ENCODE measurements at regions not wholly inside any gene's neighbourhood (a gene's known extent, or its start where the extent isn't known, plus 50 kb on each side); places are given as distances from the start of the nearest gene placed in this dataset.

GRCh38 chr20:57913156-57913930 lies 203.5 kb upstream of the PMEPA1 start:
- Mint-ChIP-seq H3K9me3 (peaks cover 5% of the 10 kb centered on the region), H3K4me1 (peaks cover 32% of the 10 kb centered on the region), H3K27me3 (ENCODE audit: low read depth) (no peaks in the 10 kb centered on the region), H3K36me3 (ENCODE audit: low read depth) (no peaks in the 10 kb centered on the region), H3K4me3 (no peak overlapping the region), H3K27ac (peak overlapping the region in 2 of 3 experiments; percentile 23 to 55)
- no peak for TF ChIP-seq CTCF (IDR thresholded peaks at IDR 0.05; ENCODE audit: unreplicated experiment in 3 of 3)

- Mint-ChIP-seq H3K4me3 (no peak overlapping the region), H3K9me3 (no peaks in the 10 kb centered on the region), H3K4me1 (peaks cover 34% of the 10 kb centered on the region), H3K36me3 (ENCODE audit: low read depth) (no peaks in the 10 kb centered on the region), H3K27me3 (ENCODE audit: low read depth) (no peaks in the 10 kb centered on the region), H3K27ac (peak overlapping the region in 2 of 3 experiments; percentile 6 to 55)
- TF ChIP-seq CTCF (IDR thresholded peaks at IDR 0.05; ENCODE audit: unreplicated experiment in 3 of 3) = no peak
These were observed 202.4 kb upstream of the PMEPA1 start for GRCh38 chr20:57912227-57912582.

GRCh38 chr20:57911512-57912226 lies 201.9 kb upstream of the PMEPA1 start:
- no peak for TF ChIP-seq CTCF (IDR thresholded peaks at IDR 0.05; ENCODE audit: unreplicated experiment in 3 of 3)
- Mint-ChIP-seq H3K36me3 (ENCODE audit: low read depth) (no peaks in the 10 kb centered on the region), H3K4me1 (peaks cover 31% of the 10 kb centered on the region), H3K4me3 (no peak overlapping the region), H3K27ac (no peak overlapping the region), H3K27me3 (ENCODE audit: low read depth) (no peaks in the 10 kb centered on the region), H3K9me3 (no peaks in the 10 kb centered on the region)

- Mint-ChIP-seq H3K27ac (no peak overlapping the region), H3K9me3 (no peaks in the 10 kb centered on the region), H3K4me3 (no peak overlapping the region), H3K36me3 (ENCODE audit: low read depth) (no peaks in the 10 kb centered on the region), H3K4me1 (peaks cover 39% of the 10 kb centered on the region), H3K27me3 (ENCODE audit: low read depth) (no peaks in the 10 kb centered on the region)
- TF ChIP-seq CTCF (IDR thresholded peaks at IDR 0.05; ENCODE audit: unreplicated experiment in 3 of 3) = no peak
These were observed 200.9 kb upstream of the PMEPA1 start for GRCh38 chr20:57910716-57911115.

GRCh38 chr20:57909763-57910331 lies 200.0 kb upstream of the PMEPA1 start:
- peak overlapping the region; percentile 32 to 91 (median 90) for H3K27ac Mint-ChIP-seq
- H3K4me1 Mint-ChIP-seq = peaks cover 48% of the 10 kb centered on the region
- no peak overlapping the region for H3K4me3 Mint-ChIP-seq
- no peaks in the 10 kb centered on the region for H3K27me3 Mint-ChIP-seq (ENCODE audit: low read depth)
- no peaks in the 10 kb centered on the region for H3K9me3 Mint-ChIP-seq
- no peak for TF ChIP-seq CTCF (IDR thresholded peaks at IDR 0.05; ENCODE audit: unreplicated experiment in 3 of 3)
- no peaks in the 10 kb centered on the region for H3K36me3 Mint-ChIP-seq (ENCODE audit: low read depth)
